ENCODE measurements at regions not wholly inside any gene's neighbourhood (a gene's known extent, or its start where the extent isn't known, plus 50 kb on each side); places are given as distances from the start of the nearest gene placed in this dataset.
"Not testable (repeated sequence)": the region's sequence is repeated elsewhere in the genome, so short reads cannot be mapped to it uniquely, and the experiment has no call there.

DNA sequence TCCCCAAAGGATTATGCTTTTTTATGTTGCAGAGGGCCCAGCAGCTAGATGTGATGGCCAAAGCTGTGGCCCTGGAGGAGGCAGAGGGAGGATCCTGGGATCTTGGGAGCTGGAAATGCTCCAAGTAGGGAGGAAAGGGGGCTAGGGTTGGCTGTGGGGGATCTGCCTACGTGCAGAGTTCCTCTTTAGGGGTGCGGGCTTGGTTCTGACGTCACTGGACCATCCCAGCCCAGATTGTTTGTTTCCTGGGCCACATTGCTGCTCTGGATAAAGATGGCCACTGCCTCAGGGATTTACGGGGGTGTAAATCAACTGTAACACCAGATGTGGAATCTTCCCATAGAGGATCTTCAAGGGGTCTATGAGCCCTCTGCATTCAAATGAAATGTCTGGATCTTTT, 110.3 kb upstream of the SYT13 start:
- DNase-seq, result no peak
- in situ Hi-C loops (cut with MboI; ENCODE audit: low pct_unique_long_range_greater_than_20kb, low sequenced_read_pairs), result no loop called here

DNA sequence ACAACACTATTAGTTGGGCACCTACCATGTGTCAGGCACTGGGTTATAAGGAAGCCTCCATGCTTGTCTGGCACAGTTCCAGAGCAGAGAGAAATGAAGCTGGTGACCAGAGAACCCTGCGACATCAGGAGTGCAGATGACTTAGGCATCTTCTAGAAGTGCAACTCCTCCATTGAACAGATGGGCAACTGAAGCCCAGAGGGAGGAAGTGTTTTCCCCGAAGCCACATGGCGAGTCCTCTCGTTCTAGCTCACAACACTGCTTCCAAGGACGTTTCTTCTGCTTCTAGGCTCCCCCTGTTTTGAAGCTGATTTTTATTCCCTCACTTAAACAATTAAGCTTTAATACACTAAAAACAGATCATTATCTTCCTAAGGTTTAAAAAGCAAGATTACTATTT, 109.8 kb upstream of the SYT13 start:
- no peak for DNase-seq
- in situ Hi-C loops (cut with MboI; ENCODE audit: low pct_unique_long_range_greater_than_20kb, low sequenced_read_pairs), result no loop called here

DNA sequence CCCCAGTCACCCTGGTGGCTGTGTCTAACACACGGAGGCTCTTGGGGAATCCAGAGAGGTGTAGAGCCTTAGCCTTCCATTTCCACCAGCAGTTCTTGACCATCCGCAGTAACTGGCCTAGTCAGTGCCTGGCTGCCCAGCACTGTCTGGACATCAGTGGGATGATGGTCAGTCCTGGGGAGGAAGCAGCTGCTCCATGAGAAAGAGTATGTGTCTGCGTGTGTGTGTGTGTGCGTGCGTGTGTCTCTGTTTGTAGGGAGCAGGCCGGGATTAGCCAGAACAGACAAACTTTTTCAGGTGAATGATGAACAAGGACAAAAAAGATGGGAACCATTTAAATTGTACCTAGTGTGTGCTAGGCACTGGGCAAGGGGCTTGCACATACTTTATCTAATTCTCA, 109.3 kb upstream of the SYT13 start:
- in situ Hi-C loops (cut with MboI; ENCODE audit: low pct_unique_long_range_greater_than_20kb, low sequenced_read_pairs), result no loop called here
- DNase-seq, result no peak

DNA sequence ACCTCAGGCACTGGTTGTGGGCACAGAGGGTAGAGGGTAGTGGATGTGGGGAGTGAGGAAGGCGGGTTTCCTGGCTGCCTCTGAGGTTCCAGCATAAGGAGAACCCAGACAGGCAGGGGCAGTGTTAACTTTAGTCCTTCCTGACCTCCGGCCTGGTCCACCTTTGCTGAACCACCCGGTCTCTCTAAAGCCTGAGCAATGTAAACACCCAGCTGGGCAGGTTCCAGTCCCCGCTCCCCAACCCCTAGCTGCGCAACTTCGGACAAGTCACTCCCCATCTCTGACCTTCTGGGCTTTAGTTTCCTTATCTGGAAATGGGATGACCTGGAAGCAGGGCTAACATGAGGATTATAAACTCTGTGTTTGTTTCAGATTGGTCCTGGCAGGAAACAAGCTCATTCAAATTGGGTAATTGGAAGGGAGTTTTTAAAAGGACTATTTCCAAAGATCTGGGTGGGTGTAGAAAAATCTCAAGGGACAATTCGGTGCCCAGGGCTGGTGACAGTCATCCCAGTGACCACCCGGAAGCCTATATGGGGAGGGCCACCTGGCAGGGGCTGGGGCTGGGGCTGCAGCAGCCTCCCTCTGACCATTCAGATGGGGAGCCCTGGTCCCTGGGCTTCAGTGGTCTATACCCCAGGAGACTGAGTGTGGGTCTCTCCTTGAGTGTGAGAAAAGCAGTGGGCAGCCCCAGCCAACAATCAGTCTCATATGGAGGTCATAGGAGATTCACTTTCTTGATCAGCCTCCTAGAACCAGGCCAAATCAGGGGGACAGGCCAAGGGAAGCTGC, 108.3 kb upstream of the SYT13 start:
- in situ Hi-C loops (cut with MboI; ENCODE audit: low pct_unique_long_range_greater_than_20kb, low sequenced_read_pairs), result no loop called here
- DNase-seq, result no peak

DNA sequence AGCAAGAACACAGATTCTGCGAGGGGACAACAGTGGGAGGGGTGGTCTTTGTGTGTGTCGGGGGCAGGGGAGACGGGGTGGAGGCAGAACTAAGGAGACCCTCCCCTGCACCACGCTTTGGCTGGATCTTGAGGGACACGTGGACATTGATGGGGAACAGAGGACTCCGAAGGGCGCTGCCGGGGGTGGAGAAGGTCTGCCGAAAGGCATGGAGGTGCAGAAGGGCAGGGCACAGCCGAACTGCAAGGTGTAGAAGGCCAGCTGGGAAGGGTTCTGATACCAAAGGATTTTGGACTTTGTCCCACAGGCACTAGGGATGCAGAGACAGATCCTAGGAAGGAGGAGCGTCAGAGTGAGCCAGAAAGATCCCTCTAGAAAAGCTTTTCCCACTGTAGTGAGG, 107.7 kb upstream of the SYT13 start:
- DNase-seq, result no peak
- in situ Hi-C loops (cut with MboI; ENCODE audit: low pct_unique_long_range_greater_than_20kb, low sequenced_read_pairs), result no loop called here

DNA sequence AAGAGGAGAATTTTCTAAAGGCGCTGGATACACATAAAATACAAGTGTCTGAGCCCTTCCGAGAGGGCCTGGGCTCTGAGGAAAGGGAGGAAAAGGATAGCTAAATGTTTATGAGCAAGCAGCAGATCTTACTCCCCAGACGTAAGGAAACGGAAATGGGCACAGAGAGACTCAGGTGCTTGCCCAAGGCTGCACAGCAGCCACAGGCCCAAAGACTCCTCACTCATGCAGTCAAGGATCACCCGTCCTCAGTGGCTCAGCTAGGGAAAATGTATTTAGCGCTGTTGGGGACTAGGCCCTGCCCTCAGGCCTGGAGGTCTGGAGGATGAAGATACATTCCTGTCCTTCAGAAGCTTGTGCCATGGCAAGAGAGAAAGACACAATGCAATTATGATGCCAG, 107.2 kb upstream of the SYT13 start:
- in situ Hi-C loops (cut with MboI; ENCODE audit: low pct_unique_long_range_greater_than_20kb, low sequenced_read_pairs), result no loop called here
- no peak for DNase-seq

DNA sequence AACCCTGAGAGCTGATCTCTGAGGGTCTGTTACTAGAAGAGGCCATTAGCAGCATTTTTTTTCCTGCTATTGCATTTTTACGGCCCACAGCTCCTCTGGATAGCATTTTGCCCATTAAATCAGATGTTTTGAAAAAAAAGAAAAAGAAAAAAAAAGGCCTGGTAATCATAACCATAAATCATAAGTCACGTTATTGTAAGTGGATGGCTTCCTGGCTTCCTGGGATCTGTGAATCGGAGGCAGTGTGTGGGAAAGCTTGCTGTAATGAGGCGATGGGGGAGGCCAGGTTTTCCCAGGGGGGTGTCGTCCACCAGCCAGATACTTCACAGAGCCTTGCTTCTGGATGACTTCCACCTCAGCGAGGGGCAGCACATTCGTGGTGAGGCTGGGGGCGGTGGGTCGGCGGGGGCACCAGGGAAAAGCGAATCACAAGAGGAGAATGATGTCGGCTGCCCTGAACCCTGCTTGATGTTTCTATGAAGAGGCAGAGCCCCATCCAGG, 106.5 kb upstream of the SYT13 start:
- no peak for DNase-seq
- in situ Hi-C loops (cut with MboI; ENCODE audit: low pct_unique_long_range_greater_than_20kb, low sequenced_read_pairs), result no loop called here

DNA sequence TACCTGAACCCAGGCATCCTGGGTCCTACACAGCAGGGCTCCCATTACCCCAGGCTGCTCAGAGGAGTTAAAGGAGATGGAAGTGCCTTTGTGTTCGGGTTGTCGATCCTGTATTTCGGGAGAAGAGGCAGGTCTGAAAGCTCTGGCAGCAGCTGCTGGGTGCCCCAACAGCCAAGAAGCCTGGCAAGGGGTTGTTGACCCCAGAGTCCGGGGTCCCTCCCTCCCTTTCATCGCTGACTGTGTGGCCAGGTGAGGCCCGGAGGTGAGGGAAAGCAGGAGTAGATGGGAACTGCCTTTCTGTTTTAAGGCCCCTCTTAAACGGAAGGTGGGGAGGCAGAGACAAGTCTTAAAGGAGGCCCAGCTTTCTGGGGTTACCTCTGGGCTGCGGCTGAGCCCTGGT, 106.0 kb upstream of the SYT13 start:
- in situ Hi-C loops (cut with MboI; ENCODE audit: low pct_unique_long_range_greater_than_20kb, low sequenced_read_pairs), result no loop called here
- DNase-seq, result no peak

DNA sequence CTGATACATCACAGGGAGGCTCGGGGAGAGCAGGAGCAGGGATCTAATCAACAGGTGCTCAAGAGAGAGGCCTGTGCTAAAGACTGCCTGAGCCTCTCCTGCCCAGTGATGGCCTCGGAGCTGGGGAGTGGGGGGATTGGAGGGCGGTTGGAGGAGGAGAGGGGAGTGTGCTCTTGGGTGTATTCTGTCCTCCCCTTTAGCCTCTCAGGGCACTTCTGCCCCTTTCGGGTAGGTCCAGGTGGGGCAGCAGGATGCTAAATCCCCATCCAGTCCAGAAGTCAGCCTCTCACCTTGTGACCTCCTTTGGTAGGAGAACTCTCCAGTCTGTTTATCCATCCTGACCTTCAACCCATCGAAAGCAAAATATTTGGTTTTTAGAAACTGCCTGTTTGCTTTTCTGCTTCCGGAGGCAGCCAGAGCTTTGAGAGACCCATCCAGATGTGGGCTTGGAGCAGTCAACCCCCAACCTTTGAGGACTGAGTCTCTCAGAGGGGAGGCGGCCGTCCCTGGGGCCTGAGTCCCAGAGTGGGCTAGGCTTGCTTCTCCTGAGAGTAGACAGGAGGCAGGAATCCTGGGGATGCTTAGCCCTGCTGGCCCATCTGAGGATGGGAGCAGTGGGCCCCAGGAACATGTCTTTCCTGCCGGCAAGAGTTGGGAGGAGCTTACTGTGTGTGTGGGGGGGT, 105.2 kb upstream of the SYT13 start:
- in situ Hi-C loops (cut with MboI; ENCODE audit: low pct_unique_long_range_greater_than_20kb, low sequenced_read_pairs), result no loop called here

DNA sequence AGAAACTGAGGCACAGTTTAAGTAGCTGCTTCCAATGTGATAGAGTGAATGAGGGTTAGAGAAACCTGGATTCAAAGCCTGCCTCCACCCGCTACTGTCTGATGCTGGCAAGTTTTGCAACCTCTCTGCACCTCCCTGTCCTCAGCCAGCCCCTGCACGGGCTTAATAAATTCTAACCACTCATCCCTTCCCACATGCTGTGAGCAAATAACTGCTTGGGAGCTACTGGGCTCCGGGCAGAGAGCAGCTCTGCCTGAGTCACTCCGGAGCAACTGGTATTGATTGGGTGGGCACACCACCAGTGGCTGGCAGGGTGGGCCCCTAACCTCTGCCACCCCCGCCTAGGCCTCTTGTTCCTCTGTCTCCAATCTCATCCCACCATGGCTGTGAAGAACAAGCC, 104.3 kb upstream of the SYT13 start:
- in situ Hi-C loops (cut with MboI; ENCODE audit: low pct_unique_long_range_greater_than_20kb, low sequenced_read_pairs), result no loop called here
- no peak for DNase-seq

More for the DNA sequence above, 105.2 kb upstream of the SYT13 start:
- DNase-seq, result no peak

DNA sequence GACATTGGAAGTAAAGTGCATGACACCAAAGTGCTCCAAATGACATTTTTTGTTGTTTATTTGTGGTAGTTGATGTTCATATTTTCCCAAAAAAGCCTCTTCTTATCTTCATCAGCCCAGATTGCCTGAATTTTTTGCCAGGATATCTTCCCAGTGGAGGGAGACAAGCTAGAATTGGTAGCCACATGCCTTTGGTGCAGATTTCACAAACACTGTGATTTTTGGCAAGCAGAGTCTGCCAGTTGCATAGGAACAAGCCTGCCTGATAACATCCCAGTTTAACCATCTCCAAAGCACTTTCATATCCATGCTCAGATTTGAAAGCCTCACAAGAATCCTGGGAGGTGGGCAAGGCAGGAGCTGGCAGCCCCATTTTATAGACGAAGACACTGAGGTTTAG, 102.3 kb upstream of the SYT13 start:
- DNase-seq, result no peak
- in situ Hi-C loops (cut with MboI; ENCODE audit: low pct_unique_long_range_greater_than_20kb, low sequenced_read_pairs), result no loop called here

DNA sequence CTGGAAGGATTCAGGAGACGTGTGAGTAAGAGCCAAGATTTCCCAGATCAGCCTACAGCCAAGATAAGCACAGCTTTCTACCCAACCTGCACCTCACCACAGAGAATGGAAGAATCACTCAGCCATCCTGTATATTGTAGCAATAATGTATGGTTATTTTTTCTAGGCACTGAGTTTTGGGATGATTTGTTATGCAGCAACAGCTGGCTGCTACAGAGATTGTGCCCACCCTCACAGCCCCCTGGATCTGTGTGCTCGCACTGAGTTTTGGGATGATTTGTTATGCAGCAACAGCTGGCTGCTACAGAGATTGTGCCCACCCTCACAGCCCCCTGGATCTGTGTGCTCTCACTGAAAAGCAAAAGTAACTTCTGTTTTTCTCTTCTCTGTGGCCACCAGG, 101.7 kb upstream of the SYT13 start:
- DNase-seq; in situ Hi-C loops (cut with MboI; ENCODE audit: low pct_unique_long_range_greater_than_20kb, low sequenced_read_pairs): not testable (repeated sequence)

DNA sequence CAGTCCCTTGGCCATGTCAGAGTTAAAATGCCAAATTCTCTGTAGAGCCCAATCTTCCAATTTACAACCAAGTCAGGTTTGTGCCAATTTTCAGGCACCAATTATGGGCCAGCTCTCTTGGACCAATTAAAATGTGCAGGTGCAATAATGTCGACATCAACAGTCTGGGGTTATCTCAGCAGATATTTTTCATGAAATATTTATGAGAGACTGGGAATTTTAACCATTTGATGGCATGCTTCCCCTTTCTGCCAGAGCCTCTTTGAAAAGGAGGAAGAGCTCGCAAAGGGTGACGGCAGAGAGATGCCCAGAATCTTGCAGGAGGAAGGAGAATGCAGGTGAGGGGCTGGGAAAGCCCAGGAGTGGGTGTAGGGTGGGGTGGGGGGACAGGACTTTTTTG, 100.8 kb upstream of the SYT13 start:
- in situ Hi-C loops (cut with MboI; ENCODE audit: low pct_unique_long_range_greater_than_20kb, low sequenced_read_pairs), result no loop called here
- DNase-seq, result no peak

DNA sequence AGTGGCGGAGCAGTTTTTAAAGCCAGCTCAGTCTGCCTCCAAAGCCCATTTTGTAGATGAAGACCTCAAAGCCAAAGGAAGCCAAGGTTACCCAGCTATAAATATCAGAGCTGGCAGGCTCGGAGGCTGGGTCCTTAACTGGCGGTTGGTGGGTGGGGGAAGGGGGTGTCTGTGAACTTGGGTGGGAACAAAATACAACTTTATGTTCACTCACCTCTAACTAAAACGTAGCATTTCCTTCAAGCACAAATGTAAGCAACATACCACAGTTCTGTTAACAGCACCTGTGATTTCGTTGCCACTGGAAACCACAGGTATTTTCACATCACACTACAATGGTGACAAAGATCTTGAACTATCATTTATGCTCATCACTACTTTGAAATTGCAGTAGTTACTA, 99.7 kb upstream of the SYT13 start:
- in situ Hi-C loops (cut with MboI; ENCODE audit: low pct_unique_long_range_greater_than_20kb, low sequenced_read_pairs), result no loop called here
- DNase-seq, result no peak

DNA sequence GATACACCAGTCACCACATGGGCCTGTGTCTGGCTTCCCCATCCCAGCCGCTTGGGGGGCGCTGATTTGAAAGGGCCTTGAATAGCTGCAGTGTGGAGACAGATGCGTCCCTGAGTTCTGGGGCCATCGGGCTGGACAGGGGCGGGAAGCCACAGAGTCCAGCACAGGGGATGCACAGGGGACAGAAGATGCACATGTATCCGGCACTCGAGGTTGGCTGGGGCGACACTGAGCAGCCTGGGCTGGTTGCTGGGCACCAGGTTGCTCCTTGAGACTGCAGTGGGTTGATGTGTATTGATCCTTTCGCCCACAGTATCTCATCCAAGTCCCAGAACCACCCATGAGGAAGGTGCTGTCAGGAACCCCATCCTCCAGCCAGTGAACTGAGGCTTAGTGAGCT, 99.3 kb upstream of the SYT13 start:
- in situ Hi-C loops (cut with MboI; ENCODE audit: low pct_unique_long_range_greater_than_20kb, low sequenced_read_pairs), result no loop called here
- no peak for DNase-seq

DNA sequence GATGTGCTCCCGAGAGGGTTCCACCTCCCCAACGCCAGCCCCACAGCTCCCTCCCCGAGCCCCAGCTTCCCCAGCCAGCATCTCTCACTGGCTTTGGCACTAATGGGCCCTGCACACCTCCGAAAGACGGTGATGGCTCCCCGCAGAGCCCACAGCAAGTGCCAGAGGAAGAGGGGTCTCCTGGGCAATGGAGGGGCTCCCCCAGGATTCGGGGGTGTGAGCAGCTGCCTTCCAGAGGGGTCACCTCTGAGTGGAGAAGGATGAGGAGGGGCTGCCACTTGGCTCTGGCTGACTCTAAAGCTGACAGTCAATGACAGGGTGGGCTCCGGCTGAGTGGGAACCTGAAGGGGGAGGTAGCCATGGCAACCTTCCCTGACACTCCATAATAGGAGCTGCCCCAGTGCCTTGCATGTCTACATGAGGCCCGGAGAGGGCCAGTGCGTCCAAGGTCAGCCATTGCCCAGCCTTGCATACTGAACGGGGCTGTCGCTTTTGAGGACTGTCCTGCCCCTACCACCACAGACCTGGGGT, 98.6 kb upstream of the SYT13 start:
- in situ Hi-C loops (cut with MboI; ENCODE audit: low pct_unique_long_range_greater_than_20kb, low sequenced_read_pairs), result no loop called here
- DNase-seq, result no peak

DNA sequence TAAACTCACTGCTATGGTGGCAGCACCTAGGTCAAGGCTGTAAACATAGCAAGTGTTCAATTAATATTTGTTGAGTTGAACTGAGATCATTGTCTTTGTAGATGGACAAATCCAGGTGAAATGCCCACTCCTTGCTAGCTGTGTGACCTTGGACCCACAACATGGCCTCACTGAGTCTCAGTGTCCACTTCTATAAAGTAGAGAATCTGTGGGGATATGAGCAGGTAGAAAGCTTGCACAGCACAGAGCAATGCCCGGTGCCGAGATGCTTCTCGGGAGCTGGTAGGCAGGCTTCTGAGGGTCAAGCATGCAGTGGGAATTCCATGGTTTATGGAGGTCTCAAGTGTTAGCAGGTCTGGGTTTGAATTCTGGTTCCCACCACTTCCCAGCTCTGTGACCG, 97.9 kb upstream of the SYT13 start:
- in situ Hi-C loops (cut with MboI; ENCODE audit: low pct_unique_long_range_greater_than_20kb, low sequenced_read_pairs), result no loop called here
- no peak for DNase-seq

DNA sequence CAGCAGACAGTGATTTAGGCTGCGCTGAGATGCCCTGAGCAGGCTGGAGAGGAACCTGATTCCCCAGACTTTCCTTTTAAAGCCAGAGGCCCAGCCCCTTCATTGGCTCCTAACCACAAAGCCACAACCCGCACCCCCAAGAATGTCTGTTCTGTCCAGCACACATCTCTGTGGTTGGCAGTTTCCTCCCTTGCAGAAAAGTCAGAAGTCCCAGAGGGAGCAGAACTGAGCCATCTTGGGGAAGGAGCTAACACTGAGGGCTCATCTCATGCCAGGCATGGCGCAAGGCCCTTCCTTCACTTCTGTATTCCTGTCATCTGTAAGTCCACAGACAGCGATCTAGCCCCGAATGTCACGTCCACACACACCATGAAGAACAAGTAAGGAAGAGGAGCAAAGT, 97.1 kb upstream of the SYT13 start:
- peak; percentile 86 for DNase-seq
- in situ Hi-C loops (cut with MboI; ENCODE audit: low pct_unique_long_range_greater_than_20kb, low sequenced_read_pairs), result no loop called here

DNA sequence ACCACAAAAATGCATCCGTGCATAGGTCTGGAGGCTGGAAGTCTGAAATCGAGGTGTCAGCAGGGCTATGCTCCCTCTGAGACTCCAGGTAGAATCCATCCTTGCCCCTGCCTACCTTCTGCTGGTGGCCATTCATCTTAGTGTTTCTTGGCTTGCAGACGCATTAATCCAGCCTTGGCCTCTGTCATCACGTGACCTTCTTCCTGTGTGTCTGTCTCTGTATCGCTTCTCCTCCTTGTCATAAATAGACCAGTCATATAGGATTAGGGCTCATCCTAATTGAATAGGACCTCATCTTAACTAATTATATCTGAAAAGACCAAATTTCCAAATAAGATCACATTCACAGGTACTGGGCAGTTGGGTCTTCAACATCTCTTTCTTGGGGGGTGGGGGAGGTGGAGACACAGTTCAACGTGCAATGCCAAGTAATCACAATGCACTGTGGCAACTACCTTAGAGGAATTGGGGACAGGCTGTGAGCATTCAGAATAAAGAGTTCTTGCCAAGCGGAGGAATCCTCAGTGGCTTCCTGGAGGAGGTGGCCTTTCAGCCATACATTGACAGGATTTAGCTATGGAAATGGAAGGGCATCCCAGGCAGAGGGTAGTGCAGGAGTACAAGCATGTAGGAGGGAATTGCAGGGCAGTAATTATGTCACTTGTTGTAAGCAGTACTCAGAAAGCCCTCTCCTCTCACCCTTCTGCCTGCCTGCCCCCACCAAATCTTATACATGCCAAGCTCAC, 96.2 kb upstream of the SYT13 start:
- in situ Hi-C loops (cut with MboI; ENCODE audit: low pct_unique_long_range_greater_than_20kb, low sequenced_read_pairs), result no loop called here

More for the DNA sequence above, 96.2 kb upstream of the SYT13 start:
- no peak for DNase-seq
